ENCODE measurements at regions not wholly inside any gene's neighbourhood (a gene's known extent, or its start where the extent isn't known, plus 50 kb on each side); places are given as distances from the start of the nearest gene placed in this dataset.

DNA sequence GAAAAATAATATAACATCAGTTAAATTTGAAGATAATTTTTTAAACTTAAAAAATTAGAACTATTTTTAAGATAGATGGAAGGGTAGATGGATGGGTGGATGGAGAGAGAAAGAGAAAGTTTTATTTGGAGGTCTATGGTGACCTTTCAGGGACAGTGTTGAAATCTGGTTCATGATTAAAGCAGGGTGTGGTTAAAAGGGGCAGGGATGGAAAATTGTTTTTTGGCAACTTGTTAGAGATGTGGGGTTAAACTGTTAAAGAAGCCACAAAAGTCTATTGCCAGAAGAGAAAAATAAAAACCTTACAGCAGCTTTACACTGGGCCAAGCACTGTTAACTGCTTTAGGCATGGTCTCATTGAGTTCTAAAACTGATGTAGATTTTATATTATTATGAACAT, 134.9 kb upstream of the GORAB start:
- no peak for TF ChIP-seq POLR2AphosphoS5 (IDR thresholded peaks at IDR 0.05)
- TF ChIP-seq, protein P1, sequence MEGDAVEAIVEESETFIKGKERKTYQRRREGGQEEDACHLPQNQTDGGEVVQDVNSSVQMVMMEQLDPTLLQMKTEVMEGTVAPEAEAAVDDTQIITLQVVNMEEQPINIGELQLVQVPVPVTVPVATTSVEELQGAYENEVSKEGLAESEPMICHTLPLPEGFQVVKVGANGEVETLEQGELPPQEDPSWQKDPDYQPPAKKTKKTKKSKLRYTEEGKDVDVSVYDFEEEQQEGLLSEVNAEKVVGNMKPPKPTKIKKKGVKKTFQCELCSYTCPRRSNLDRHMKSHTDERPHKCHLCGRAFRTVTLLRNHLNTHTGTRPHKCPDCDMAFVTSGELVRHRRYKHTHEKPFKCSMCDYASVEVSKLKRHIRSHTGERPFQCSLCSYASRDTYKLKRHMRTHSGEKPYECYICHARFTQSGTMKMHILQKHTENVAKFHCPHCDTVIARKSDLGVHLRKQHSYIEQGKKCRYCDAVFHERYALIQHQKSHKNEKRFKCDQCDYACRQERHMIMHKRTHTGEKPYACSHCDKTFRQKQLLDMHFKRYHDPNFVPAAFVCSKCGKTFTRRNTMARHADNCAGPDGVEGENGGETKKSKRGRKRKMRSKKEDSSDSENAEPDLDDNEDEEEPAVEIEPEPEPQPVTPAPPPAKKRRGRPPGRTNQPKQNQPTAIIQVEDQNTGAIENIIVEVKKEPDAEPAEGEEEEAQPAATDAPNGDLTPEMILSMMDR (IDR thresholded peaks at IDR 0.05), result no peak
- TF ChIP-seq POLR2A (IDR thresholded peaks at IDR 0.05), result no peak

Data from gastroesophageal sphincter (tissue), 3 donors.